ENCODE measurements at regions not wholly inside any gene's neighbourhood (a gene's known extent, or its start where the extent isn't known, plus 50 kb on each side); places are given as distances from the start of the nearest gene placed in this dataset.
"Not testable (repeated sequence)": the region's sequence is repeated elsewhere in the genome, so short reads cannot be mapped to it uniquely, and the experiment has no call there.

- TF ChIP-seq CTCF, EP300 (IDR thresholded peaks at IDR 0.05): not testable (repeated sequence)
Observed at GRCh38 chr20:52038632-52039031, 152.9 kb downstream of the ZFP64 start.

Data from tibial nerve (tissue), 4 donors.